B cell (primary cell): ENCODE measurements at regions not wholly inside any gene's neighbourhood (a gene's known extent, or its start where the extent isn't known, plus 50 kb on each side); places are given as distances from the start of the nearest gene placed in this dataset.

ENCODE experiments used
- CTCF ChIP-seq: fragments of 200-600 bp; IDR thresholded peaks from one replicate; pipeline ENCODE4 v1.8.0; 2022; ENCODE audit warnings: antibody characterized with exemption, mild to moderate bottlenecking
- EZH2 ChIP-seq: IDR thresholded peaks from 2 replicates; pipeline ENCODE4 v1.6.1; 2012; ENCODE audit warnings: borderline replicate concordance, low read depth, mild to moderate bottlenecking, moderate library complexity, low read length; ENCODE audit not compliant: insufficient read depth, poor library complexity, severe bottlenecking

- TF ChIP-seq CTCF = no peak
- TF ChIP-seq EZH2 = no peak
Measured at GRCh38 chr15:69793431-69793780, 304.3 kb downstream of the TLE3 start.
